GM18517 (cell line): ENCODE measurements at regions not wholly inside any gene's neighbourhood (a gene's known extent, or its start where the extent isn't known, plus 50 kb on each side); places are given as distances from the start of the nearest gene placed in this dataset.
"Not testable (repeated sequence)": the region's sequence is repeated elsewhere in the genome, so short reads cannot be mapped to it uniquely, and the experiment has no call there.

Source experiments
- ATAC-seq: cut with Tn5 transposase; IDR thresholded peaks from one replicate; pipeline ENCODE4 v1.9.1; 2021; ENCODE audit warnings: mild to moderate bottlenecking, moderate library complexity; ENCODE audit not compliant: unreplicated experiment

DNA sequence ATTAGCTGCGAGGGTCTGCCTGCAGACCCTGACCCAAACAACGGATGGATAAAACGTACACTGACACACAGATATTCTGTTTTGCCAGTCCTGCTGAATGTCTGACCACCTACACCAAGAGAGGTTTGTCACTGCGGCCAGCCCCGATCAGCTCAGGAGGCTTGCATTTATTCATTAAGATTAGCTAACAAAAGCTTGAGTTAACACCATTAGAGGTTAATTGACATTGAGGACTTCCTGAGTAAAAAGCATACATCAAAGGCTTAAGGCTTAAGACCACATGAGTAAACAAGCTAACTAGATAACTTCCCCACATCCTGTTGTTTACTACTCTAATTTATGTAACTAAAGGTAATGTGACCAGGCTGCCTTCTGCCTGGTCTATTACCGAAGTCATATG lies 198.1 kb upstream of the TRPC7 start:
- no peak for ATAC-seq

DNA sequence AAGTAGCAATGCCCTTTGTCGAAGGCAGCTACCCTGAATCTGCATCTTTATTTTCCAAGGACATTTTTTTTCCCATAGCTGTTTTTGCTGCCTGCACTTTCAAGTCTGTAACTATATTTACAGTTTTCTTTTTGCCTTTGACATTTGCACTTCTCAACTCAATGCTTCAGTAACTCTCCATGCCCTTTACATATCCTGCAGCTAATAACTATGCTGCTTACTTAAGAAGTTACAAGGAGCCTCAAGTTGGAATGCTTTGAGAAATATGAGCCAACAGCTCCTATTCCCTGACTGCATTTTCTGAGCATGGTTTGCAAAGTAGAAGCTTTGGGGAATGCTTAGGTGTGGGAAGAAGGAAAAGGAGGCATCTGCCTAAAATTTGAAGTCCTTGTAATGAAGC lies 194.8 kb upstream of the TRPC7 start:
- no peak for ATAC-seq

DNA sequence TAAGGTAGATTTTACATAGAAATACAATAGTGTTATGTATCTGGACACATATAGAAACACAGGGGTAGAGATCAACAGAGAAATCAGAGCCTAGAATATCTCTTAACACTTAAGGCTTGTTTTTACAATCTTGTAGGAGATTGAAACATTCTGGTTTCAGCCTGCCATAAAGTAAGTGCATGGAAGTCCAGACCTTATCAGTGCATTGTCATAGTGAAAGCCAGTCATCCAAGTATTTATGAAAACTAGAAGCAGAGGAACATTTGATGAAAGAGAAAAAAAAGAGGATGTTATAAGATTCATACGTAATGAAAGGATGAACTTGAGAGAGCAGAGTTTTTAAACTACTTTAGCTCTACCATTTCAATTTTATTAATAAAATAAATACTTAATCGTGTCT lies 194.3 kb upstream of the TRPC7 start:
- no peak for ATAC-seq

DNA sequence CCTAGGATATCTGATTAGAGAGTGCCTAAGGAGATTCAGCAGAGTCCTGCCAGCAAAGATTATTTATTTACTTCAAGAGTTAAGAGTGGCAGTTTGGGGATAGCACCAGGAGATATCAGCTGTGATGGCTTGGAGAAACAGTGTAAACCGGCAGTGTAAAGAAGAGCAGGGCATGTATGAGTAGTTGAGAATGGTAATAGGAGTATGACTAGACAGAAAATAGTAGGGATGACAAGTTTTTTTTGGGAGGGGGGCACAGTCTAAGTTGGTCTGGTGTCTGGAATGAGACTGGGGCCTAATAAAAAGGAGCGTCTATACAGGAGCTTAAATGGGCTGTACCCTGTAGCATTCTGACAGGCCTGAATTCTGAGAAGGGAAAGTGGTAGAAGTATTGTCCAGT lies 181.8 kb upstream of the TRPC7 start:
- not testable (repeated sequence) for ATAC-seq

DNA sequence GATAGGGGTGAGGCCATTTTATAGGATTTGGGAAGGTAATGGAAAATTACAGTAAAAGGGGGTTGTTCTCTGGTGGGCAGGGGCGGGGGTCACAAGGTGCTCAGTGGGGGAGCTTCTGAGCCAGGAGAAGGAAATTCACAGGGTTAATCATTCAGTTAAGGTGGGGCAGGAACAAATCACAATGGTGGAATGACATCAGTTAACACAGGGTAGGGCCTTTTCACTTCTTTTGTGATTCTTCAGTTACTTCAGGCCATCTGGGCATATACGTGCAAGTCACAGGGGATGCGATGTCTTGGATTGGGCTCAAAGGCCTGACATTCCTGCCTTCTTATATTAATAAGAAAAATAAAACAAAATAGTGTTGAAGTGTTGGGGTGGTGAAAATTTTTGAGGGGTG lies 181.1 kb upstream of the TRPC7 start:
- ATAC-seq: not testable (repeated sequence)

DNA sequence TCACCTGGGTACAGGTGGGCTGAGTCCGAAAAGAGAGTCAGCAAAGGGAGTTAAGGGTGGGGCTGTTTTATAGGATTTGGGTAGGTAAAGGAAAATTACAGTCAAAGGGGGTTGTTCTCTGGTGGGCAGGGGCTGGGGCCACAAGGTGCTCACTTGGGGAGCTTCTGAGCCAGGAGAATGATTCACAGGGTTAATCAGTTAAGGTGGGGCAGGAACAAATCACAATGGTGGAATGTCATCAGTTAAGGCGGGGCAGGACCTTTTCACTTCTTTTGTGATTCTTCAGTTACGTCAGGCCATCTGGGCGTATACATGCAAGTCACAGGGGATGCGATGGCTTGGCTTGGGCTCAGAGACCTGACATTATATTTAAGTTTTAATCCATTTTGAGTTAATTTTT lies 179.7 kb upstream of the TRPC7 start:
- ATAC-seq: not testable (repeated sequence)

- no peak for ATAC-seq
Measured at GRCh38 chr5:136538534-136538933, 173.2 kb upstream of the TRPC7 start.

- ATAC-seq: no peak
Measured at GRCh38 chr5:136529081-136529480, 163.7 kb upstream of the TRPC7 start.

DNA sequence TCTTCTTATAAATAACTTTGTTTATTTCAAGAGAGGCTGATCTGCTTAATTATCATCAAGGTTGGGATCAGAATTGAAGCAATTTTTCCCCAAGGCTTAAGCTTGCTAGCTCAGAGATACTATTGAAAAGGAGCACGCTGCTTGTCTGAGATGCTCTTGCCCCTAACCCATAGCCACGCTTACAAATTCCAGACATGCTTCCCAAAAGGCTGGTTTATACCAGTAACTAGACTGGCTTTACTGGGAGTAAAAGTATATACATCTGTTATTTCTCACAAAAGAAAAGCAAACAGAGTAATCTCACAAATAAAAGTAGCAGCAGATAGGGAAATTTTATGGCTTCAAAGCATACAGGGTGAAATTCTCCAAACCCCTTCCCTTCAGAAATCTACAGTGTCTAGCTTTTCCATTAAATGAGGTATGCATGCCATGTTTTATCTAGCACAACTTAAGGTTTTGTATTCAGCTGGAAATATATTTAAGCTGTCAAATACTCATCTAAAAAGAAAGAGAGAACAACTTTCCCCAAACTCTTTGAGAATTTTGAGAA lies 163.2 kb upstream of the TRPC7 start:
- no peak for ATAC-seq

- no peak for ATAC-seq
Measured at GRCh38 chr5:136527311-136527710, 162.0 kb upstream of the TRPC7 start.

GRCh38 chr5:136526791-136527190 lies 161.4 kb upstream of the TRPC7 start:
- no peak for ATAC-seq

DNA sequence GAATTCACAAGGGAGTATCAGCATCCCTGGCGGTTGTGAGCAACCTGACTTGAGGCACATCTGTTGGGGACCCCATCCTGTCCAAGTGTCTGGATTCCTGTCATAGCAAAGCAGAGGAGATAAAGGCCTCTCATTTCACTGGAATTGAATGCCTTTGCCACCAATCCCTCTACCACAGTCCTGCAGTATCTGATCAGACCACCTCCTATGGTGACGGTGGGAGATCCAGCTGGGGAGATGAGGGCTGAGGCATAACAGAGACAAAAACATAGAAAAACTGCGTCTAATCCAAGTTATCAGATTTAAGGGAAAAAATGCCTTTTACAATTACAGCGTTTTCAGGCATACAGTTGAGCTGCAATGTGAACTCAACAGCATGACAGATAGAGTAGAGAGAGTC lies 160.7 kb upstream of the TRPC7 start:
- no peak for ATAC-seq

- no peak for ATAC-seq
Measured at GRCh38 chr5:136525597-136525996, 160.3 kb upstream of the TRPC7 start.

DNA sequence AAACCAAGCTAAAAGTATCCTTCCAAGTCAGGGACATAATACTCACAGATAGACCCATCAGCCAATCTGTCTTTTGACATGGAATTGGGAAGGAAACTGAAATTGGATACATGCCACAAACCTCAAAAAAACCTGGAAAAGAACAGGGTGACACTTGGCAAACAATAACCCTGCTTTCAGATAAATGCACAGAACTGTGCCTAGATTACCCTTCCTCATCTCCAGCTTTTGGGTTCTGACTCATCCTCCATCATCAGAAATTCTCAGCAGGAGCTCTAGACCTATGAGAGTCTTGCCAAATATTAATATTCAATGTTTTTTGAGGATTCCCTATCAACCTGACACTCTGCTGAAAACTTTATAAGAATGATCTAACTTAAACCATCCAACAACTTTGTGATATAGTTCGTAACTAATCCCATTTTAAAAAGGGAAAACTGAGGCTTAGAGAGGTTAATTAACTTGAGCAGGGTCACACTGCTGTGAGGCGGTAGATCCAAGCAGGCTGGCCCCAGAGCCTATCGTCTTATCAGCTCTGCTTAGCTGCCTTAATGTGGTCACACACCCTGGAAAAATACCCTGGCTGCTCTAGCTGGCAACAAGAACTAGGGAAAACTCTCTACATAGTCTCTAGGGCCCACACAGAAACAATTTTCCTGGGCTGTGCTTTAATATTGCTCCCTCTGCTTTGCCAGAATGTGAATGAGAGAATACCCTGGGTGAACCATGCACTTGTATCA lies 157.0 kb upstream of the TRPC7 start:
- ATAC-seq: no peak

GRCh38 chr5:136521696-136522095 lies 156.4 kb upstream of the TRPC7 start:
- no peak for ATAC-seq

DNA sequence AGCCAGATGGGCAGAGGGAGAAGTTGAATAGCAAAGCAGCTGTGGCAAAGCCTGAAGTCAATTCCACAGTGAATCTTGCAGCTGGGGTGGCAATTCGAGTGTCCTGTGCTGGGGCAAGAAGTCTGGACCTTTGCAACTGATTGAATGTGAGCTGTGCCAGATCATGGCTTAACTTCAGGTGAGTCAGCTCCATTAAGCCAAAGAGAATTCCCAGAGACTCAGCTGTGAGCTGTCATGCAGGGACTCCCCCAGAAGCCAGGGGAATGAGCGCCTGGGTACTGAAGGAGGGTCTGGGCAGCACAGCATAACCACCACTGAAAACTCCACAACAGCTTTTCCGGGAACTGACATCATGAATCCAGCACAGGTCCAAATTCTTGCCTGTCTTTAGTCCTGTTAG lies 153.5 kb upstream of the TRPC7 start:
- no peak for ATAC-seq

GRCh38 chr5:136518174-136518573 lies 152.8 kb upstream of the TRPC7 start:
- no peak for ATAC-seq

DNA sequence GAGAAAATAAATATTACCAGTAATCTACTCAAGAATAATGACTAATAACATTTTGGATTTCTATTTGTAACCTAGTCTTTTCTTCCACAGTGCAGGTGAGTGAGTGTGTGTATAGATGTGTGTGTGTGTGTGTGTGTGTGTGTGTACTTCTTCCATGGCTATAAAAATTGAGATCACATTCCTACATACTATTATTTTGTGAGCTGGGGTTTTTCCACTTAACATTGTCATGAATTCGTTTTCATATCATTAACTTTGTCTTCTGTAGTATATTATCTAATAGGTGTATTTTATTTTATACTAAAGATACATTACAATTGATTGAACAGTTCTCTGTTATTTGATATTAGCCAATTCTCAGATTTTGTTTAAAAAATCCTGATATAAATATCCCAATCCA lies 152.4 kb upstream of the TRPC7 start:
- ATAC-seq: no peak

GRCh38 chr5:136516637-136517036 lies 151.3 kb upstream of the TRPC7 start:
- ATAC-seq: no peak

- no peak for ATAC-seq
Measured at GRCh38 chr5:136513430-136513829, 148.1 kb upstream of the TRPC7 start.

- no peak for ATAC-seq
Measured at GRCh38 chr5:136511046-136511445, 145.7 kb upstream of the TRPC7 start.

DNA sequence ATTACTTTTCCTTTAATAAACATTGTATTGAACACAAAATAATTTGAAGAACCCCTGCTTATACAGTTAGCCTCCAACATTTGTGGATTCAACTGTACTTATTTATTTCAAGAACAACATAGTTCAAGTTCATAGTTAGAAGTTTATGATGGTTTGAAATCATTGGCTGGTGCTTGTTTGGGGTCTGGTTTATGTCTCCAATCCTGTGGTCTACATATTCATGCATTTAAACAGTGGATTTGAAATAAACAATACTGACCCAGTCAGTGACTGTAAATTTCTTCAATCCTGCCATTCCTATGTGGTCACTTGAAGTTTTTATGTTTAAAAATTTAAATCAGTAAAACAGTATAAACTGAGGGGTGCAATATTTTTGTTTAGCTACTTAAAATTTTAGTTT lies 145.1 kb upstream of the TRPC7 start:
- ATAC-seq: no peak

GRCh38 chr5:136506131-136506530 lies 140.8 kb upstream of the TRPC7 start:
- no peak for ATAC-seq
